ENCODE measurements at regions not wholly inside any gene's neighbourhood (a gene's known extent, or its start where the extent isn't known, plus 50 kb on each side); places are given as distances from the start of the nearest gene placed in this dataset.

DNA sequence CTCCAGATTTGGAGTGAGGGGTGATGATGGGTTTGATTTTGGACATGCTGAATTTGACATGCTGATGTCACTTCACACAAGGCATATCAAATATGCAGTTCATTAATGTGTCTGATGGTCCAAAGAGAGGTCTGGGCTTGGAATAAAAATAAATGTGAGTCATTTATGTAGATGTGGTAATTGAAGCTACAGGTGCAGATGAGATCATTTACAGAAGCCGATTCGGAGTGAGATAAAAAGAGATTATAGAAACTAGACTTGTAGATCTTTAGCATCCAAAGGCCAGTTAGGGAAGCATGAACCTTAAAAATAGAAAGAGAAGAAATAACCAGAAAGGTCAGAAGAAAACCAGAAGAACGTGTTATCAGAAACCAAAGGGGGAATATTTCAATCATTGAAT lies 350.9 kb upstream of the ZP4 start:
- TF ChIP-seq, protein P1, sequence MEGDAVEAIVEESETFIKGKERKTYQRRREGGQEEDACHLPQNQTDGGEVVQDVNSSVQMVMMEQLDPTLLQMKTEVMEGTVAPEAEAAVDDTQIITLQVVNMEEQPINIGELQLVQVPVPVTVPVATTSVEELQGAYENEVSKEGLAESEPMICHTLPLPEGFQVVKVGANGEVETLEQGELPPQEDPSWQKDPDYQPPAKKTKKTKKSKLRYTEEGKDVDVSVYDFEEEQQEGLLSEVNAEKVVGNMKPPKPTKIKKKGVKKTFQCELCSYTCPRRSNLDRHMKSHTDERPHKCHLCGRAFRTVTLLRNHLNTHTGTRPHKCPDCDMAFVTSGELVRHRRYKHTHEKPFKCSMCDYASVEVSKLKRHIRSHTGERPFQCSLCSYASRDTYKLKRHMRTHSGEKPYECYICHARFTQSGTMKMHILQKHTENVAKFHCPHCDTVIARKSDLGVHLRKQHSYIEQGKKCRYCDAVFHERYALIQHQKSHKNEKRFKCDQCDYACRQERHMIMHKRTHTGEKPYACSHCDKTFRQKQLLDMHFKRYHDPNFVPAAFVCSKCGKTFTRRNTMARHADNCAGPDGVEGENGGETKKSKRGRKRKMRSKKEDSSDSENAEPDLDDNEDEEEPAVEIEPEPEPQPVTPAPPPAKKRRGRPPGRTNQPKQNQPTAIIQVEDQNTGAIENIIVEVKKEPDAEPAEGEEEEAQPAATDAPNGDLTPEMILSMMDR (IDR thresholded peaks at IDR 0.05; ENCODE audit: low read length): no peak
- no peak for TF ChIP-seq EZH2phosphoT487 (IDR thresholded peaks at IDR 0.05; ENCODE audit: low read length)

All from MM.1S (cell line).